DOHH2 (cell line): ENCODE measurements at regions not wholly inside any gene's neighbourhood (a gene's known extent, or its start where the extent isn't known, plus 50 kb on each side); places are given as distances from the start of the nearest gene placed in this dataset.

Experiments used
- EZH2phosphoT487 ChIP-seq: fragments of 200-600 bp; sonication (generic); IDR thresholded peaks from 2 replicates; pipeline ENCODE4 v1.6.1; 2017; ENCODE audit warnings: borderline replicate concordance, mild to moderate bottlenecking, antibody characterized with exemption, low read length, moderate library complexity, mixed read lengths
- TF ChIP-seq, protein P1 (sequence below): fragments of 200-600 bp; sonication (generic); IDR thresholded peaks from one replicate; pipeline ENCODE4 v1.5.1; 2014; ENCODE audit warnings: antibody characterized with exemption, mild to moderate bottlenecking, low read depth, low read length; ENCODE audit not compliant: poor library complexity, severe bottlenecking

DNA sequence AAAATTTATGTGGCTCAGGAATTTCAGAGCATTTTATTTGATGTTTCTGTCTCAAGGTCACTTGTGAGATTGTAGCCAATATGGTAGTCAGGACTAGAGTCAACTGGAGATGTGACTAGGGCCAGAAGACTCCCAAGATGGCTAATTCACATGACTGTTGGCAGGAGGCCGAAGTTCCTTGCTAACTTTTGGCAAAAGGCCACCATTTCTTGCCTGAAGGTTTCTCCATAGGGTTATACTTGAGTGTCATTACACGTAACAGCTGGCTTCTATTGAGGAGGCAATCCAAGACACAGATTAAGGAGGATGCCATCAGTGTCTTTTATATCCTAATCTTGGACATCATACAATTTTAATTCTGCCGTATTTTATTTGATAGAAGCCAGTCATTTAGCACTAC lies 162.3 kb upstream of the MAOA start:
- no peak for TF ChIP-seq EZH2phosphoT487
- TF ChIP-seq, protein P1, sequence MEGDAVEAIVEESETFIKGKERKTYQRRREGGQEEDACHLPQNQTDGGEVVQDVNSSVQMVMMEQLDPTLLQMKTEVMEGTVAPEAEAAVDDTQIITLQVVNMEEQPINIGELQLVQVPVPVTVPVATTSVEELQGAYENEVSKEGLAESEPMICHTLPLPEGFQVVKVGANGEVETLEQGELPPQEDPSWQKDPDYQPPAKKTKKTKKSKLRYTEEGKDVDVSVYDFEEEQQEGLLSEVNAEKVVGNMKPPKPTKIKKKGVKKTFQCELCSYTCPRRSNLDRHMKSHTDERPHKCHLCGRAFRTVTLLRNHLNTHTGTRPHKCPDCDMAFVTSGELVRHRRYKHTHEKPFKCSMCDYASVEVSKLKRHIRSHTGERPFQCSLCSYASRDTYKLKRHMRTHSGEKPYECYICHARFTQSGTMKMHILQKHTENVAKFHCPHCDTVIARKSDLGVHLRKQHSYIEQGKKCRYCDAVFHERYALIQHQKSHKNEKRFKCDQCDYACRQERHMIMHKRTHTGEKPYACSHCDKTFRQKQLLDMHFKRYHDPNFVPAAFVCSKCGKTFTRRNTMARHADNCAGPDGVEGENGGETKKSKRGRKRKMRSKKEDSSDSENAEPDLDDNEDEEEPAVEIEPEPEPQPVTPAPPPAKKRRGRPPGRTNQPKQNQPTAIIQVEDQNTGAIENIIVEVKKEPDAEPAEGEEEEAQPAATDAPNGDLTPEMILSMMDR, result no peak
